ENCODE measurements at regions not wholly inside any gene's neighbourhood (a gene's known extent, or its start where the extent isn't known, plus 50 kb on each side); places are given as distances from the start of the nearest gene placed in this dataset.

- CTCF ChIA-PET = interaction anchor here (0.9 to 1.5 kb wide), 4 partner anchors 11 to 31 kb away, joined by 3 read pairs; no protein-coding TSS in a partner anchor
- DNase-seq = no peak
- Histone ChIP-seq H3K9ac (no peak overlapping the region), H3K27me3 (ENCODE audit: insufficient read depth) (no peaks in the 10 kb centered on the region), H3F3A (replicated peaks; ENCODE audit: insufficient read depth) (no peaks in the 10 kb centered on the region), H3K36me3 (replicated peaks in 1 of 2; ENCODE audit: control insufficient read depth in 1 of 2, insufficient read depth in 2 of 2, low read length in 1 of 2) (no peaks in the 10 kb centered on the region), H4K20me1 (ENCODE audit: insufficient read depth) (no peaks in the 10 kb centered on the region), H3K9me3 (no peaks in the 10 kb centered on the region), H3K4me2 (no peak overlapping the region), H3K79me2 (ENCODE audit: insufficient read depth) (no peaks in the 10 kb centered on the region), H3K27ac (ENCODE audit: low read depth in 2 of 2, low read length in 1 of 2) (no peak overlapping the region), H2AFZ (ENCODE audit: low read depth) (no peak overlapping the region), H3K4me3 (ENCODE audit: low read depth in 2 of 2, low read length in 1 of 2) (no peak overlapping the region), H3K9me2 (no peaks in the 10 kb centered on the region), H3K4me1 (ENCODE audit: control insufficient read depth in 1 of 2, insufficient read depth in 2 of 2, low read depth in 1 of 2, low read length in 1 of 2) (peaks cover 21 to 59% of the 10 kb centered on the region in 2 experiments)
- TF ChIP-seq ELF1 (IDR thresholded peaks at IDR 0.05) (no peak), GABPA (IDR thresholded peaks at IDR 0.05; ENCODE audit: low read depth) (no peak), EZH2phosphoT487 (IDR thresholded peaks at IDR 0.05; ENCODE audit: borderline replicate concordance, low read depth) (no peak)
- WGBS (ENCODE audit: low lambda C conversion rate) = 72% methylated on average over 2 of the region's 2 CpGs
- POLR2A ChIA-PET = no interaction called here
These were observed 149.8 kb downstream of the VEGFA start for GRCh38 chr6:43919774-43920173.

GRCh38 chr6:43917878-43918382 is 147.9 kb downstream of the VEGFA start:
- H4K20me1 ChIP-seq (ENCODE audit: insufficient read depth) = no peaks in the 10 kb centered on the region
- H3K79me2 ChIP-seq (ENCODE audit: insufficient read depth) = no peaks in the 10 kb centered on the region
- no peak overlapping the region for H3K4me2 ChIP-seq
- peaks cover 19 to 58% of the 10 kb centered on the region in 2 experiments for H3K4me1 ChIP-seq (ENCODE audit: control insufficient read depth in 1 of 2, insufficient read depth in 2 of 2, low read depth in 1 of 2, low read length in 1 of 2)
- peak overlapping the region in 1 of 2 experiments; percentile 90; a peak in 2 of 4 replicates for H3K27ac ChIP-seq (ENCODE audit: low read depth in 2 of 2, low read length in 1 of 2)
- TF ChIP-seq MXI1 (IDR thresholded peaks at IDR 0.05; ENCODE audit: low read depth, low read length) (no peak), RXRA (IDR thresholded peaks at IDR 0.05; ENCODE audit: borderline replicate concordance, low read depth) (no peak), CTCF (IDR thresholded peaks at IDR 0.05) (no peak), POLR2AphosphoS5 (IDR thresholded peaks at IDR 0.05; ENCODE audit: low read depth, low read length) (no peak), TAF1 (IDR thresholded peaks at IDR 0.05; ENCODE audit: borderline replicate concordance, low read depth, low read length) (no peak), TEAD4 (IDR thresholded peaks at IDR 0.05; ENCODE audit: borderline replicate concordance, insufficient read depth) (no peak)
- POLR2A ChIA-PET = no interaction called here
- no peak overlapping the region for H3K9ac ChIP-seq
- no peak overlapping the region for H3K4me3 ChIP-seq (ENCODE audit: low read depth in 2 of 2, low read length in 1 of 2)
- no peaks in the 10 kb centered on the region for H3K36me3 ChIP-seq (replicated peaks in 1 of 2; ENCODE audit: control insufficient read depth in 1 of 2, insufficient read depth in 2 of 2, low read length in 1 of 2)
- 88% methylated on average over 4 of the region's 6 CpGs for WGBS (ENCODE audit: low lambda C conversion rate)
- DNase-seq = no peak
- H3K27me3 ChIP-seq (ENCODE audit: insufficient read depth) = no peaks in the 10 kb centered on the region
- no peaks in the 10 kb centered on the region for H3K9me2 ChIP-seq
- H2AFZ ChIP-seq (ENCODE audit: low read depth) = no peak overlapping the region
- no peaks in the 10 kb centered on the region for H3F3A ChIP-seq (replicated peaks; ENCODE audit: insufficient read depth)
- no peaks in the 10 kb centered on the region for H3K9me3 ChIP-seq
- CTCF ChIA-PET = interaction anchor here (0.8 kb wide), 1 partner anchor 9 kb away, joined by 3 read pairs; no protein-coding TSS in a partner anchor

Measured in SK-N-SH (cell line).